ENCODE measurements at regions not wholly inside any gene's neighbourhood (a gene's known extent, or its start where the extent isn't known, plus 50 kb on each side); places are given as distances from the start of the nearest gene placed in this dataset.
"Not testable (repeated sequence)": the region's sequence is repeated elsewhere in the genome, so short reads cannot be mapped to it uniquely, and the experiment has no call there.

DNA sequence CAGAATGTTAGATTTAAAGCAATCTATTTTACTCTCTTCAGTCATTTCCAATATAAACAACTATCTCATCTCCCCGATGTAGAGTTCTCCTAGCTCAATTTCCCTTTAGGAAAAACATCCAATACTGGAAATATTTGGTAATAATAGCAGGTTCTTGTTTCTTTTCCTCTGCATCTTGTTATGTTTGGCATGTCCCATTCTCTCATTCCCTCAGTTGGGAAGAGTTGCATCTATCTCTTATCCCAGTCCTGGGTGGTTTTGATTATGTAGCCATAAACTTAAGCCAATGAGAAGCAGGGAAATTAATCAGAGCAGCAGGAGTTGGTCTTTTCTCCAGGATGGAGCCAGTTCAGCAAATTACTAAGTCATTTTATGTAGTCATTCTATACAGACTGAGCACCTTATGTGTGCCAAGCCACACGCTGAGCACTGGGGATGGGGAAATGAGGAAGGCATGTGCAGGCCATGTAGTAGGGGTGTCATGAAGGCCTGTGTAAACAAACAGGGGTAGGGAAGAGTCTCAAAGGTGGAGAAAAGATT is 418.2 kb upstream of the NFIA start:
- Histone ChIP-seq H3K36me3 (ENCODE audit: control insufficient read depth, insufficient read depth, low read length) (no peaks in the 10 kb centered on the region), H3K4me3 (ENCODE audit: low read depth, low read length) (no peak overlapping the region), H3K27me3 (ENCODE audit: control insufficient read depth, insufficient read depth, low read length) (no peaks in the 10 kb centered on the region)
- DNase-seq (ENCODE audit: low read depth), result no peak
- TF ChIP-seq CTCF (IDR thresholded peaks at IDR 0.05; ENCODE audit: insufficient read depth, low read length, poor library complexity, severe bottlenecking), result no peak

- no peak for TF ChIP-seq CTCF (IDR thresholded peaks at IDR 0.05; ENCODE audit: insufficient read depth, low read length, poor library complexity, severe bottlenecking)
- Histone ChIP-seq H3K27me3 (ENCODE audit: control insufficient read depth, insufficient read depth, low read length) (no peaks in the 10 kb centered on the region), H3K4me3 (ENCODE audit: low read depth, low read length) (no peak overlapping the region), H3K36me3 (ENCODE audit: control insufficient read depth, insufficient read depth, low read length) (no peaks in the 10 kb centered on the region)
- no peak for DNase-seq (ENCODE audit: low read depth)
Observed at GRCh38 chr1:60662486-60663044, 419.8 kb upstream of the NFIA start.

- H3K36me3 ChIP-seq (ENCODE audit: control insufficient read depth, insufficient read depth, low read length), result no peaks in the 10 kb centered on the region
- TF ChIP-seq CTCF (IDR thresholded peaks at IDR 0.05; ENCODE audit: insufficient read depth, low read length, poor library complexity, severe bottlenecking), result no peak
- no peaks in the 10 kb centered on the region for H3K27me3 ChIP-seq (ENCODE audit: control insufficient read depth, insufficient read depth, low read length)
- no peak for DNase-seq (ENCODE audit: low read depth)
- H3K4me3 ChIP-seq (ENCODE audit: low read depth, low read length), result no peak overlapping the region
Observed at GRCh38 chr1:60657926-60658325, 424.4 kb upstream of the NFIA start.

- Histone ChIP-seq H3K4me3 (ENCODE audit: low read depth, low read length) (no peak overlapping the region), H3K36me3 (ENCODE audit: control insufficient read depth, insufficient read depth, low read length) (no peaks in the 10 kb centered on the region), H3K27me3 (ENCODE audit: control insufficient read depth, insufficient read depth, low read length) (no peaks in the 10 kb centered on the region)
- no peak for DNase-seq (ENCODE audit: low read depth)
- no peak for TF ChIP-seq CTCF (IDR thresholded peaks at IDR 0.05; ENCODE audit: insufficient read depth, low read length, poor library complexity, severe bottlenecking)
Observed at GRCh38 chr1:60655679-60656355, 426.5 kb upstream of the NFIA start.

DNA sequence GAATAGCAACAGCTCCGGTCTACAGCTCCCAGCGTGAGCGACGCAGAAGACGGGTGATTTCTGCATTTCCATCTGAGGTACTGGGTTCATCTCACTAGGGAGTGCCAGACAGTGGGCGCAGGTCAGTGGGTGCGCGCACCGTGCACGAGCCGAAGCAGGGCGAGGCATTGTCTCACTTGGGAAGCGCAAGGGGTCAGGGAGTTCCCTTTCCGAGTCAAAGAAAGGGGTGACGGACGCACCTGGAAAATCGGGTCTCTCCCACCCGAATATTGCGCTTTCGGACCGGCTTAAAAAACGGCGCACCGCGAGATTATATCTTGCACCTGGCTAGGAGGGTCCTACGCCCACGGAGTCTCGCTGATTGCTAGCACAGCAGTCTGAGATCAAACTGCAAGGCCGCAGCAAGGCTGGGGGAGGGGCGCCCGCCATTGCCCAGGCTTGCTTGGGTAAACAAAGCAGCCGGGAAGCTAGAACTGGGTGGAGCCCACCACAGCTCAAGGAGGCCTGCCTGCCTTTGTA is 442.3 kb upstream of the NFIA start:
- not testable (repeated sequence) for H3K36me3 ChIP-seq (ENCODE audit: control insufficient read depth, insufficient read depth, low read length); H3K4me3 ChIP-seq (ENCODE audit: low read depth, low read length); DNase-seq (ENCODE audit: low read depth); H3K27me3 ChIP-seq (ENCODE audit: control insufficient read depth, insufficient read depth, low read length)

DNA sequence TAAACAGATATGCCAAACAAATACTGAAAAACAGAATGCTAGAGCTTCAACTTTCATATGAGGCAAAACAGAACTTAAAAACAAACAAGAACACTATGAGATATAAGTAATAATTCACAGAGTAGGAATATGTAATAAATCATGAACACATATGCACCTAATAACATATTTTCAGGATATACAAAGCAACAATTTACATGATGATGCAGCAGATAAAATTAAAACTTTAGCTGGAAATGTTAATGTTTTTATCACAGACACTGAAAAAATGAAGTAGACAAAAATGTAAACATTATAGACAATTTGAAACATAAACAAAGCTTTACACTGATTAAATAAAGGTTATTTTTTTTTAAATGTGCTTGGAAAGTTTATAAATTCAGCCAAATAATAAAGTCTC is 443.1 kb upstream of the NFIA start:
- no peak for TF ChIP-seq CTCF (IDR thresholded peaks at IDR 0.05; ENCODE audit: insufficient read depth, low read length, poor library complexity, severe bottlenecking)
- Histone ChIP-seq H3K36me3 (ENCODE audit: control insufficient read depth, insufficient read depth, low read length) (no peaks in the 10 kb centered on the region), H3K27me3 (ENCODE audit: control insufficient read depth, insufficient read depth, low read length) (no peaks in the 10 kb centered on the region), H3K4me3 (ENCODE audit: low read depth, low read length) (no peak overlapping the region)
- DNase-seq (ENCODE audit: low read depth), result no peak

All from kidney epithelial cell (primary cell).